ENCODE measurements at regions not wholly inside any gene's neighbourhood (a gene's known extent, or its start where the extent isn't known, plus 50 kb on each side); places are given as distances from the start of the nearest gene placed in this dataset.

DNA sequence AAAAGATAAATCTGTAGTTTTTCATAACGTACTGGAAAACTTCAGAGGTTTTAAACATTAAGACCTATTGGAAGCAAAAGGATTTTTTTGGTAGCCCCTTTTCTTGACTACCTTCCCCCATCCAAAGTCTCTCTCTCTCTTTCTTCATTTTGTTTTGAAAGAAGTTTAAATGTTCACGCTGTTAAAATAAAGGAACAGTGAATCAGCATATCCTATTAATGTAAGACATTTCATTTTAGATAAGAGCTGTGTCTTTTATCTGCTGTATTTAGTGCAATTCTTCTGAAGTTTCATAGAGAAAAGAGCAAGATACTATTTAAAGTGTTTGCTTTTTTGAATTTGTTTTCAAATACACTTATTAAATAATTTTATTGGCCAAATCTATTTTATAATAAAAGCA lies 205.5 kb upstream of the POU3F3 start:
- TF ChIP-seq, protein P1, sequence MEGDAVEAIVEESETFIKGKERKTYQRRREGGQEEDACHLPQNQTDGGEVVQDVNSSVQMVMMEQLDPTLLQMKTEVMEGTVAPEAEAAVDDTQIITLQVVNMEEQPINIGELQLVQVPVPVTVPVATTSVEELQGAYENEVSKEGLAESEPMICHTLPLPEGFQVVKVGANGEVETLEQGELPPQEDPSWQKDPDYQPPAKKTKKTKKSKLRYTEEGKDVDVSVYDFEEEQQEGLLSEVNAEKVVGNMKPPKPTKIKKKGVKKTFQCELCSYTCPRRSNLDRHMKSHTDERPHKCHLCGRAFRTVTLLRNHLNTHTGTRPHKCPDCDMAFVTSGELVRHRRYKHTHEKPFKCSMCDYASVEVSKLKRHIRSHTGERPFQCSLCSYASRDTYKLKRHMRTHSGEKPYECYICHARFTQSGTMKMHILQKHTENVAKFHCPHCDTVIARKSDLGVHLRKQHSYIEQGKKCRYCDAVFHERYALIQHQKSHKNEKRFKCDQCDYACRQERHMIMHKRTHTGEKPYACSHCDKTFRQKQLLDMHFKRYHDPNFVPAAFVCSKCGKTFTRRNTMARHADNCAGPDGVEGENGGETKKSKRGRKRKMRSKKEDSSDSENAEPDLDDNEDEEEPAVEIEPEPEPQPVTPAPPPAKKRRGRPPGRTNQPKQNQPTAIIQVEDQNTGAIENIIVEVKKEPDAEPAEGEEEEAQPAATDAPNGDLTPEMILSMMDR (IDR thresholded peaks at IDR 0.05; ENCODE audit: borderline replicate concordance, extremely low read depth, low read length, poor library complexity, severe bottlenecking), result no peak
- TF ChIP-seq EZH2 (IDR thresholded peaks at IDR 0.05; ENCODE audit: borderline replicate concordance, low read depth, low read length, severe bottlenecking), result no peak
- no peak for ATAC-seq (ENCODE audit: insufficient read depth, low read depth)
- no peak overlapping the region for H3K4me3 ChIP-seq (ENCODE audit: low read depth in 1 of 2, low read length in 2 of 2)

DNA sequence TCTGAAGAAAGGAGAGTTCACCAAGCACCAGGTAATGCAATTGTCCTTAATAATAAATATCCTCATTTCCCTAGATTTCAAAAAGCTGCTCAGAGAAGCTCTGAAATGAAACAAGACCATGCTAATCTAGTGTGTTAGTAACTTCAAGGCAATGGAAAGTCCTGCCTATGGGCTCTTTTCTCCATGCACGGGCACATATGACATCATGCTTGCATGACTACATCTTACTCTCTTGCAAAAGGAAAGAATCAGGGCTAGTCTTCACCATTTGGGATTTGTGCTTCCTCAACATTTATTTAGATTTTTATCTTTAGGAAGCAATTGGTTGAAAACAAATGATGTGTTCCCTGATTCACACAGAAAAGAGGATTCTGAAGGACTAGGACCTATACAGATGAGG lies 204.0 kb upstream of the POU3F3 start:
- no peaks in the 10 kb centered on the region for H3K79me2 ChIP-seq (ENCODE audit: insufficient read depth, low read length)
- no peak overlapping the region for H3K9ac ChIP-seq (ENCODE audit: low read depth, low read length)
- TF ChIP-seq, protein P1 (IDR thresholded peaks at IDR 0.05; ENCODE audit: borderline replicate concordance, extremely low read depth, low read length, poor library complexity, severe bottlenecking), result no peak
- TF ChIP-seq EZH2 (IDR thresholded peaks at IDR 0.05; ENCODE audit: borderline replicate concordance, low read depth, low read length, severe bottlenecking), result no peak
- DNase-seq, result no peak
- H3K36me3 ChIP-seq (ENCODE audit: insufficient read depth, low read length), result no peaks in the 10 kb centered on the region
- H3K4me3 ChIP-seq (ENCODE audit: low read depth in 1 of 2, low read length in 2 of 2), result no peak overlapping the region
- no peak overlapping the region for H3K4me2 ChIP-seq (ENCODE audit: insufficient read depth, low read length)
- ATAC-seq (ENCODE audit: insufficient read depth, low read depth), result no peak
- no peaks in the 10 kb centered on the region for H3K9me3 ChIP-seq (ENCODE audit: insufficient read depth, low read length, severe bottlenecking)
- H3K27me3 ChIP-seq (ENCODE audit: insufficient read depth, low read length, poor library complexity), result no peaks in the 10 kb centered on the region
- H2AFZ ChIP-seq (ENCODE audit: low read depth, low read length), result no peak overlapping the region
- no peak overlapping the region for H3K27ac ChIP-seq (ENCODE audit: low read length)
- no peaks in the 10 kb centered on the region for H4K20me1 ChIP-seq (ENCODE audit: insufficient read depth, low read length)
- H3K4me1 ChIP-seq (ENCODE audit: insufficient read depth, low read length), result no peaks in the 10 kb centered on the region

More for the DNA sequence above, 205.5 kb upstream of the POU3F3 start:
- no peak overlapping the region for H3K9ac ChIP-seq (ENCODE audit: low read depth, low read length)
- no peak overlapping the region for H3K4me2 ChIP-seq (ENCODE audit: insufficient read depth, low read length)
- H3K4me1 ChIP-seq (ENCODE audit: insufficient read depth, low read length), result no peaks in the 10 kb centered on the region
- H3K27me3 ChIP-seq (ENCODE audit: insufficient read depth, low read length, poor library complexity), result no peaks in the 10 kb centered on the region
- no peak overlapping the region for H3K27ac ChIP-seq (ENCODE audit: low read length)
- no peaks in the 10 kb centered on the region for H3K79me2 ChIP-seq (ENCODE audit: insufficient read depth, low read length)
- no peaks in the 10 kb centered on the region for H4K20me1 ChIP-seq (ENCODE audit: insufficient read depth, low read length)
- DNase-seq, result no peak
- no peaks in the 10 kb centered on the region for H3K36me3 ChIP-seq (ENCODE audit: insufficient read depth, low read length)
- H2AFZ ChIP-seq (ENCODE audit: low read depth, low read length), result no peak overlapping the region
- H3K9me3 ChIP-seq (ENCODE audit: insufficient read depth, low read length, severe bottlenecking), result no peaks in the 10 kb centered on the region

DNA sequence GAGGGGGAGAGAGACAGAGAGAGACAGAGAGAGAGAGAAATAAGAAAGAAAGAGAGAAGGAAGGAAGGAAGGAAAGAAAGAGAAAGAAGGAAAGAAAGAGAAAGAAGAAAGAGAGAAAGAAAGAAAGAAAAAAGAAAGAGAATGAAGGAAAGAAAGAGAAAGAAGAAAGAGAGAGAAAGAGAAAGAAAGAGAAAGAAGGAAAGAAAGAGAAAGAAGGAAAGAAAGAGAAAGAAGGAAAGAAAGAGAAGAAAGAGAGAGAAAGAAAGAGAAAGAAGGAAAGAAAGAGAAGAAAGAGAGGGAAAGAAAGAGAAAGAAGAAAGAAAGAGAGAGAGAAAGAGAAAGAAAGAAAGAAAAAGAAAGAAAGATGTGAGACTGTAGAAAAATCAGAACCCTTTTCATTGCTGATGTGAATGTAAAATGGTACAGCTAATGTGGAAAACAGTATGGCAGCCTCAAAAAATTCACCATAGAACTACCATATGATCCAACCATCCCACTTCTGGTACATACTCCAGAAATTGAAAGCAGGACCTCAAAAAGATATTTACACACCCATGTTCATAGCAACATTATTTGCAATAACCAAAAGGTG lies 203.4 kb upstream of the POU3F3 start:
- Histone ChIP-seq H3K36me3 (ENCODE audit: insufficient read depth, low read length) (no peaks in the 10 kb centered on the region), H2AFZ (ENCODE audit: low read depth, low read length) (no peak overlapping the region), H3K9ac (ENCODE audit: low read depth, low read length) (no peak overlapping the region), H3K4me2 (ENCODE audit: insufficient read depth, low read length) (no peak overlapping the region), H3K4me1 (ENCODE audit: insufficient read depth, low read length) (no peaks in the 10 kb centered on the region), H4K20me1 (ENCODE audit: insufficient read depth, low read length) (no peaks in the 10 kb centered on the region), H3K27me3 (ENCODE audit: insufficient read depth, low read length, poor library complexity) (no peaks in the 10 kb centered on the region), H3K9me3 (ENCODE audit: insufficient read depth, low read length, severe bottlenecking) (no peaks in the 10 kb centered on the region), H3K79me2 (ENCODE audit: insufficient read depth, low read length) (no peaks in the 10 kb centered on the region), H3K27ac (ENCODE audit: low read length) (no peak overlapping the region), H3K4me3 (ENCODE audit: low read depth in 1 of 2, low read length in 2 of 2) (no peak overlapping the region)
- TF ChIP-seq EZH2 (IDR thresholded peaks at IDR 0.05; ENCODE audit: borderline replicate concordance, low read depth, low read length, severe bottlenecking), result no peak
- TF ChIP-seq, protein P1 (IDR thresholded peaks at IDR 0.05; ENCODE audit: borderline replicate concordance, extremely low read depth, low read length, poor library complexity, severe bottlenecking), result no peak
- ATAC-seq (ENCODE audit: insufficient read depth, low read depth), result no peak
- DNase-seq, result no peak
